HFFc6 (cell line): ENCODE measurements at regions not wholly inside any gene's neighbourhood (a gene's known extent, or its start where the extent isn't known, plus 50 kb on each side); places are given as distances from the start of the nearest gene placed in this dataset.
A peak's percentile ranks its signal among the peaks of the same experiment; 100 is the strongest.

ENCODE experiments used
- DNase-seq: peaks from one replicate; pipeline ENCODE4 v3.0.0-alpha.2; 2018
- H3K27ac Mint-ChIP-seq: 2 replicates; pipeline ENCODE4 v1.8.0; 2020; ENCODE audit warnings: mild to moderate bottlenecking, mixed read lengths
- H3K27me3 Mint-ChIP-seq: 2 replicates; pipeline ENCODE4 v1.8.0; 2021; ENCODE audit warnings: mild to moderate bottlenecking, moderate library complexity, mixed read lengths; ENCODE audit not compliant: insufficient read depth
- H3K36me3 Mint-ChIP-seq: 2 replicates; pipeline ENCODE4 v1.8.0; 2021; ENCODE audit warnings: low read depth, mixed read lengths
- H3K4me1 Mint-ChIP-seq: 2 replicates; pipeline ENCODE4 v1.8.0; 2020; ENCODE audit warnings: low read depth, mixed read lengths
- H3K4me3 Mint-ChIP-seq: 2 replicates; pipeline ENCODE4 v1.8.0; 2020; ENCODE audit warnings: mild to moderate bottlenecking, moderate library complexity, mixed read lengths
- H3K9me3 Mint-ChIP-seq: 2 replicates; pipeline ENCODE4 v1.8.0; 2020; ENCODE audit warnings: mild to moderate bottlenecking, mixed read lengths
- TF ChIP-seq, protein P1 (sequence below): fragments of 200-600 bp; sonication (generic); IDR thresholded peaks from 2 replicates; pipeline ENCODE4 v1.5.0; 2021; ENCODE audit warnings: antibody characterized with exemption, mild to moderate bottlenecking

GRCh38 chr3:64451283-64452012 lies 226.2 kb upstream of the PRICKLE2 start:
- Mint-ChIP-seq H3K27me3 (peaks cover 9% of the 10 kb centered on the region; the same call in 1 of the 2 replicates), H3K27ac (no peak overlapping the region), H3K4me3 (no peak overlapping the region), H3K9me3 (no peaks in the 10 kb centered on the region), H3K36me3 (no peaks in the 10 kb centered on the region), H3K4me1 (peaks cover 10% of the 10 kb centered on the region)
- no peak for DNase-seq
- TF ChIP-seq, protein P1, sequence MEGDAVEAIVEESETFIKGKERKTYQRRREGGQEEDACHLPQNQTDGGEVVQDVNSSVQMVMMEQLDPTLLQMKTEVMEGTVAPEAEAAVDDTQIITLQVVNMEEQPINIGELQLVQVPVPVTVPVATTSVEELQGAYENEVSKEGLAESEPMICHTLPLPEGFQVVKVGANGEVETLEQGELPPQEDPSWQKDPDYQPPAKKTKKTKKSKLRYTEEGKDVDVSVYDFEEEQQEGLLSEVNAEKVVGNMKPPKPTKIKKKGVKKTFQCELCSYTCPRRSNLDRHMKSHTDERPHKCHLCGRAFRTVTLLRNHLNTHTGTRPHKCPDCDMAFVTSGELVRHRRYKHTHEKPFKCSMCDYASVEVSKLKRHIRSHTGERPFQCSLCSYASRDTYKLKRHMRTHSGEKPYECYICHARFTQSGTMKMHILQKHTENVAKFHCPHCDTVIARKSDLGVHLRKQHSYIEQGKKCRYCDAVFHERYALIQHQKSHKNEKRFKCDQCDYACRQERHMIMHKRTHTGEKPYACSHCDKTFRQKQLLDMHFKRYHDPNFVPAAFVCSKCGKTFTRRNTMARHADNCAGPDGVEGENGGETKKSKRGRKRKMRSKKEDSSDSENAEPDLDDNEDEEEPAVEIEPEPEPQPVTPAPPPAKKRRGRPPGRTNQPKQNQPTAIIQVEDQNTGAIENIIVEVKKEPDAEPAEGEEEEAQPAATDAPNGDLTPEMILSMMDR = no peak

DNA sequence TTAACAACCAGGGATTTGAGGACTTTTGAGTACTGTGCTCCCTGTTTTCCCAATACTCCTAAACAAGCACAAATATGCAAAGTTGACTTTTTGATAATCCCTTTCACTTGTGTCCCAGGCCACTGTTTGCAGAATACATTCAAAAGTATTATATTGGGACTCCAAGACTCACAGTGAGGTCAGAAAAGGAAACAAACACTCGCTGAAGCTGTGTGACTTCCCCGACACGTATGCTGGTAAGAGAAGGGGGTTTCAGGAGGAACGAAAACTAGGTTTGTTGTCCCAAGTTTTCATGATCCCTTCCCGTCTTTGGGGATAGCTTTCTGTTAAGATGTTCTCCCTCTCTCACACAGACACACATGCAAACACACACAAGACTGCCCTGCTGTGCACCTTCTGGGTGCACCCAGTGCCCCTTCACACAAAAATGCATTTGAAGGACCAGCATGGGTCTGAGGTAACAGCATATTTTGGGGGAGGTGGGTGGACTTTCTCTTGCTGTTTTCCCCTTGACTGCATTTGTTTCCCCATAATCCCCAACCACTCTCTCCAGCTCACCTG lies 225.2 kb upstream of the PRICKLE2 start:
- Mint-ChIP-seq H3K27me3 (peaks cover 14% of the 10 kb centered on the region; the same call in 1 of the 2 replicates), H3K4me3 (no peak overlapping the region), H3K9me3 (no peaks in the 10 kb centered on the region), H3K36me3 (no peaks in the 10 kb centered on the region), H3K27ac (no peak overlapping the region), H3K4me1 (peaks cover 10% of the 10 kb centered on the region)
- TF ChIP-seq, protein P1 = no peak
- no peak for DNase-seq

DNA sequence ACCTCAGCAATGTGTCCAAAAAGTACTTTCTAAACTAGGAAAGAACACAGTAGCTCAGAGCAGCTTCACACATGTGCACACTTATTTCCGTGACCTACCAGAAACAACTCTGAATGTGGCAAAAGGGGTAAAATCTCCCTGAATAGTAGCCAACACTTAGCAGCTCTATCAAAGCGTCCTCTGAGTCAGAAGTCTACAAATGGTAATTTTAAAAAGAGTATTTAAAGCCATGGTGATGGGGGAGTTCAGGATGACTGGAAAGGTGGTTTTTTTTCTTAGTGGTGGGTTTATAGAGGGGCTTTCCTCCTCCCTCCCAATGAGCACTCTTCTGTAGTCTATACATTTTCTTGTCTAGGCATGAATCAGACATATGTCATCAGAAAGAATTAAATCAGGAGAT lies 223.8 kb upstream of the PRICKLE2 start:
- H3K27ac Mint-ChIP-seq = no peak overlapping the region
- H3K4me1 Mint-ChIP-seq = peaks cover 10% of the 10 kb centered on the region
- H3K9me3 Mint-ChIP-seq = no peaks in the 10 kb centered on the region
- no peaks in the 10 kb centered on the region for H3K36me3 Mint-ChIP-seq
- TF ChIP-seq, protein P1 = no peak
- peaks cover 12% of the 10 kb centered on the region; the same call in 1 of the 2 replicates for H3K27me3 Mint-ChIP-seq
- H3K4me3 Mint-ChIP-seq = no peak overlapping the region
- DNase-seq = no peak

GRCh38 chr3:64445944-64446300 lies 220.7 kb upstream of the PRICKLE2 start:
- Mint-ChIP-seq H3K36me3 (no peaks in the 10 kb centered on the region), H3K27ac (no peak overlapping the region), H3K4me1 (peaks cover 23% of the 10 kb centered on the region), H3K27me3 (peaks cover 17% of the 10 kb centered on the region), H3K4me3 (peak overlapping the region; percentile 27; the same call in 1 of the 2 replicates), H3K9me3 (no peaks in the 10 kb centered on the region)
- TF ChIP-seq, protein P1 = no peak
- DNase-seq = no peak

DNA sequence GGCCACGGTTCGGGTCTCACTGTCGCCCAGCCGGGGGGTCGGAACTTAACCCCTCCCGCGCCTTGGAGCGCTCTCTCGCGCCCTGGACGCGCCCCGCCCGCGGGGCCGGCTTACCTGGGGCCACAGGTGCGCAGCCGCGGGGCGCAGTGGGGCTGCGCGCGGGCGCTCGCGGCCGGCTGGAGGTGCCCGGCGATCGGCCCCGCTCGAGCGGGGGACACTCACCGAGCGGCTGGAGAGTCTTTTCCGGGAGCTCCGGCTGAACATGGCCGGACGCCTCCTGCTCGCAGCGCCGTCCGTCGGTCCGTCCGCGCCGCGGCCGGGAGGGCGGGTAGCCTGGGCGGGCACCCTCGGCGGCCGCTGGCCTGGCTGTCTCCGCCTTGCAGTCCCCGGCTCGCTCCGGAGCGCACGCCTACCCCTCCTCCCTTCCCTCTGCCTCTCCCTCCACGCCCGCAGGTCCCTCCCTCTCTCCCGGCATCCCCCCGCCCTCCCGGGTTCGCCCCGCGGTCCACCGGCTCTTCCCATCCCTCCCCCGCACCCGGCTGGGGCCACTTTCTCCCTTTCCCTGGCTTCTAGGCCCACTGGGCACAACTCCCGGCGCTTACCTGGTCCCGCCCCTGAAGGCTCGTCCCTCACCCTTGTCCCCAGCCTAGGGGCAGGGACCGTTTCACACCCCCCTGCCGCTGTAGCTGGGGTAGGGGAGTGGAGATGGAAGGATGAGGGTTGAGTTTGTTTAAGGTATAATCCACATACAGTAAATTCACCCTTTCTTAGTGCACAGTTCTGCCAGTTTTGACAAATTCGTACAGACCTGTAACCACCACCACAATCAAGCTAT lies 220.1 kb upstream of the PRICKLE2 start:
- H3K9me3 Mint-ChIP-seq = no peaks in the 10 kb centered on the region
- H3K27ac Mint-ChIP-seq = no peak overlapping the region
- H3K4me3 Mint-ChIP-seq = peak overlapping the region; percentile 79
- TF ChIP-seq, protein P1 = no peak
- no peak for DNase-seq
- peaks cover 29% of the 10 kb centered on the region for H3K4me1 Mint-ChIP-seq
- H3K36me3 Mint-ChIP-seq = no peaks in the 10 kb centered on the region
- peaks cover 17% of the 10 kb centered on the region for H3K27me3 Mint-ChIP-seq
